Motor neuron (in vitro differentiated cells): ENCODE measurements at regions not wholly inside any gene's neighbourhood (a gene's known extent, or its start where the extent isn't known, plus 50 kb on each side); places are given as distances from the start of the nearest gene placed in this dataset.
A peak's percentile ranks its signal among the peaks of the same experiment; 100 is the strongest.

Source experiments
- ATAC-seq, 8 experiments: fragments of 200-7000 bp; cut with Tn5 transposase; replicated peaks in 6 of 8; 2 replicates each; pipeline ENCODE4 v1.8.0; 2021; ENCODE audit warnings: mild to moderate bottlenecking in 8 of 8, moderate library complexity in 8 of 8
- H3K27ac ChIP-seq, 2 donors: fragments of 250-450 bp; sonication (Bioruptor Pico); 2 replicates each; pipeline ENCODE4 v1.9.0; 2021; ENCODE audit warnings: antibody characterized with exemption in 2 of 2, mild to moderate bottlenecking in 2 of 2, moderate library complexity in 1 of 2
- H3K4me1 ChIP-seq, 2 donors: fragments of 250-450 bp; sonication (Bioruptor Pico); replicated peaks in 1 of 2; 2 replicates each; pipeline ENCODE4 v1.6.1; 2021; ENCODE audit warnings: antibody characterized with exemption in 2 of 2, mild to moderate bottlenecking in 2 of 2, moderate library complexity in 1 of 2
- H3K4me3 ChIP-seq, 5 donors: fragments of 250-450 bp; sonication (Bioruptor Pico); 2 replicates each; pipeline ENCODE4 v1.9.0; 2021; ENCODE audit warnings: antibody characterized with exemption in 5 of 5, mild to moderate bottlenecking in 5 of 5, moderate library complexity in 4 of 5
- WGBS, 10 experiments: fragments of 450-650 bp; shearing (Covaris generic); methylation state at CpG; one replicate each; pipeline ENCODE4 v1.0.0; 2022; 5-methylcytosine and 5-hydroxymethylcytosine counted together
- in situ Hi-C, 9 experiments: fragments of 400-800 bp; cut with MboI; loops; one replicate each; pipeline ENCODE4 v1.15.0; 2021; ENCODE audit warnings: low sequenced_read_pairs in 9 of 9, low pct_unique_long_range_greater_than_20kb in 2 of 9; ENCODE audit not compliant: unreplicated experiment in 9 of 9

DNA sequence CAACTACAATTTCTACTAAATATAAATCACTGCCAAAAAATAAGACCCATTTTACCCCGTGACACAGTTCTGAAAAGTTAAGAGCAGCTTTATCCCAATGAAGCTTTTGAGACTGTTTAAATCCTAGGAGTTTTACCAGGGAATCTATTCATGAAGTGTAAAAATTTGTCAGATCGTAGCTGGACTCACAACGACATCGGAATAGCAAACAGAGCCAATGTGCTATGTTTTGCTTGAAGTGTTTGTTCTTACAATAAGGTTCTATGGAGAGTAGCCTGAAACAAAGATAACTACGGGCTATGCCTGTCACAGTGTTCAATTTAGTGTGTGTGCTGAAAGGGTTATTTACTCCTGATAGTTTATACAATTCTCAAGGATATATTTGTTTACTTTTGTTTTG, 78.5 kb upstream of the L3MBTL4 start:
- peak in 1 of 8 experiments; percentile 54 for ATAC-seq
- in situ Hi-C loops: loop anchor here in 2 of 9 experiments (25.0 kb wide), 1 partner anchor 606 kb away; the partner anchor contains the start of gene TMEM200C (in 2 of the 2)

DNA sequence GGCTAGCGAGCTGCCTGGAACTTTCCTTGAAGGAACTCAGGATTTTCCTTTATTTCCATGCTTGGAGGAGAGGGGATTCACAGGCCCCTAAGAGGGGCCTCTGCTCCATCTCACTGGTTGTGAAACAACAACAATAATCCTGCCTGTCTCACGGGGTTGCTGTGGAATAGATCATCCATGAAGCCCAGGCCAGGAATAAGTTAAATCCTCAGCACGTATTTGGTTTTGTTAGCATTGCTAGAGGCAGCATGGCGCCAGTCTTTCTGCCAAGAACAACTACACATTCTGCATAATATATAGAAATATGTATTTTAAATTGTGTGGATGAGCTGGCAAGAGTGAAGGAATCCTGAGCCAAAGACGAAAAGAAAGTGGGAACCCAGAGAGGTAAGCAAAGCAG, 80.8 kb upstream of the L3MBTL4 start:
- Histone ChIP-seq H3K4me1 (no peaks in the 10 kb centered on the region), H3K4me3 (no peak overlapping the region), H3K27ac (no peak overlapping the region)
- in situ Hi-C loops: loop anchor here in 2 of 9 experiments (25.0 kb wide), 1 partner anchor 608 kb away; the partner anchor contains the start of gene TMEM200C (in 2 of the 2)
- ATAC-seq: peak in 1 of 8 experiments; percentile 88
- WGBS, 10 experiments: 8 to 90% (median 81%) methylated on average over 1 to 4 of the region's 5 CpGs; no CpG with 5 or more reads in 3 of the 10 experiments

More for the DNA sequence above, 78.5 kb upstream of the L3MBTL4 start:
- Histone ChIP-seq H3K4me1 (no peaks in the 10 kb centered on the region), H3K27ac (no peak overlapping the region), H3K4me3 (no peak overlapping the region)
- 15 to 96% (median 83%) methylated on average over 1 to 5 of the region's 5 CpGs for WGBS, 10 experiments

DNA sequence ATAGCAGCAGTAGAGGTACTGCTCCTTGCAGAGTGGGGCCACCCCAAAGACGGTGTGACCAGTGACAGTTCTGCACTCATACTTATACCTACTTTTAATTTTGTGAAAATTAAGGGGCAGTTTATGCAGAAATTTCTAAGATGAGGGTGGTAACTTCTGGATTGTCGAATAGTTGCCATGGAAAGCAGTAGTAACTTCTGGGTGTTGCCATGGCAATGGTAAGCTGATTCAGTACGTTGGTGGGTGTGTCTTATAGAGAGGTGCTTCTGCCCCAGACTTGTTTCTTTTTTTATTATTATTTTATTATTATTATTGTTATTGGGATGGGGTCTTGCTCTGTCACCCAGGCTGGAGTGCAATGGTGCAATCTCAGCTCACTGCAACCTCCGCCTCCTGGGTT, 82.8 kb upstream of the L3MBTL4 start:
- Histone ChIP-seq H3K27ac (no peak overlapping the region), H3K4me1 (no peaks in the 10 kb centered on the region), H3K4me3 (no peak overlapping the region)
- in situ Hi-C loops: loop anchor here in 2 of 9 experiments (25.0 kb wide), 1 partner anchor 610 kb away; the partner anchor contains the start of gene TMEM200C (in 2 of the 2)
- peak in 2 of 8 experiments; percentile 40 to 51 for ATAC-seq
- 27 to 80% (median 55%) methylated on average over 1 to 4 of the region's 4 CpGs; no CpG with 5 or more reads in 3 of the 10 experiments for WGBS, 10 experiments

DNA sequence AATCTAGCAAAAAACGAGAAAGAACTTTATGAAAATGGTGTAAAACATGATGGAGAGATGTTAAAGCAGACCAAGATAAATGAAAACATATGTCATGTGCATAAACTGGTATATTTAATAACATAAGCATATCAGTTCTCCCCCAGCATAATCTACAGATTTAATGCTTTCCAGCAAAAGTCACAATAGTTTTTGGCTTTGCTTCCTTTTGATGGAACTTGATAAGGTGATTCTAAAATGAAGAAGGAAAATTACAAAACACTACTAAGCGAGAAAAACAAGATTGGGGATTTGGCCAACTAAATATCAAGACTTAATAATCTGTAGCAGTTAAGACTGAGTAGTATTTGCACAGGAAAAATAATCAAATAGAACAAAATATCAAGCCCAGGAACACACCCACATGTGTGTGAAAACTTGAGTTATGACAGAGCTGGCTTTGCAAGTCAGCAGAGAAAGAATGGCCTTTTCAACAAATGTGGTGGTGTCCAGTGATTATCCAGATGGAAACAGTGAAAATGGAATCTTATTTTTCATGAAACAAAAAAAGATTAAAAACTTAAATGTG, 83.7 kb upstream of the L3MBTL4 start:
- H3K4me3 ChIP-seq: no peak overlapping the region
- in situ Hi-C loops: loop anchor here in 2 of 9 experiments (25.0 kb wide), 1 partner anchor 611 kb away; the partner anchor contains the start of gene TMEM200C (in 2 of the 2)

DNA sequence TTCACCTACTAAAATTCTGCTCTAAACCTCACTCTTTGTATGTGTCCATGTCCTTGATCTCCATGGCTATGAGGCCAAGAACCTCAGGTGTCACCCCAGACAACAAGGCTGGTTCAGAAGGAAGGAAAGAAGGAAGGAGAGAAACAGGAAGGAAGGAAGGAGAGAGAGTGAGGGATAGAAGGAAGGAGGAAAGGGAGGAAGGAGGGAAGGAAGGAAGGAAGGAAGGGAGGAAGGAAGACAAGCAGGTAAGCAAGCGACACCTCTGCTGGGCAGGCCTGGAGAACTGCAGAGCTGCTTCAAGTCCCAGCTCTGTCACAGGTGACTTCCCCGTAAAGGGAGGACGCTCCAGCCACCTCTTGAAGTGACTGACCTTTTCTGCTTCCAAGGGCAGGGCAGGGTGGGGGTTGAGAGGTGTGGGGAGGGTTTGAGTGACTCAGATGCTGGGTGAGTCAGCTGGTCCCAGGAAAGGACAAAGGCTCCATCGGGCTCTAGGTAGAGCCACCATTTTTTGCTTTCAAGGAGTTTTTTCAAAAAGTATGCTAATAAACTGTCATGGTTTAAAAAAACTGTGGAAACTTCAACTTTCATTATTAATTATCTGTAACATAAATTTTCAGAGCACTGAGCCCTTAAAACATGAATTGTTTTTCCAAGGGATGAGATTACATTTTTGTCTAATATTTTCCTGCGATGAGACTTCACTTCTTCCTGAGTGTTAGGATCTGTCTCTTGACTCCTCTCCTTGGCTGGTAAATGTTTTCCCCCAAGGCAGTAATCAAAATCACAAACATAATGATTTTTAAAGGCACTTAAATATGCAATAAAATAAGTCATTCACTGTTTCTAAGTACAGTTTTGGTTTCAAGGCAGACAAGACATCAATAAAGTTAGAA, 90.1 kb upstream of the L3MBTL4 start:
- 60 to 100% (median 79%) methylated on average over 1 to 2 of the region's 5 CpGs; no CpG with 5 or more reads in 2 of the 10 experiments for WGBS, 10 experiments
- H3K4me3 ChIP-seq: no peak overlapping the region

More for the DNA sequence above, 83.7 kb upstream of the L3MBTL4 start:
- no peak for ATAC-seq
- 0 to 83% (median 74%) methylated on average over 1 to 2 of the region's 2 CpGs for WGBS, 10 experiments
- Histone ChIP-seq H3K27ac (no peak overlapping the region), H3K4me1 (no peaks in the 10 kb centered on the region)

DNA sequence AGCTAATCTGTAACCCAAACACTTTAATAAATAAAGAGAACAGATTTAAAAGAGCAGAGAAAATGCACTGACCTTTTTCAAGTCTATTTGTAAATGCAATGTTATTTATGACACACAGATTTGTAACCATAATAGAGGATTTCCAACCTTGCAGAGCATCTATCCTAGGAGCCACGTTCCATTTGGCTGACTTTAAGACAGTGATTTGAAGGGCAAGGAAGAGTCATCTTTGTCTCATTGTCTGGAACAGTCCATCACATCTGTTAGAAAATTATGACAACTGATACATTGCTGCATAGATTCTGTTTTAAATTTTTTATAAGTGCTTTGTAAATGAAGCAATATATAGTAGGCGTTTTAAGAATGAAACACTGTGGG, 90.8 kb upstream of the L3MBTL4 start:
- no peaks in the 10 kb centered on the region for H3K4me1 ChIP-seq
- in situ Hi-C loops: loop anchor here in 1 of 9 experiments (25.0 kb wide), 1 partner anchor 618 kb away; the partner anchor contains the start of gene TMEM200C
- WGBS, 10 experiments: 5 to 89% (median 64%) methylated on average over 1 to 2 of the region's 2 CpGs
- no peak overlapping the region for H3K4me3 ChIP-seq
- H3K27ac ChIP-seq: no peak overlapping the region
- ATAC-seq: no peak

More for the DNA sequence above, 90.1 kb upstream of the L3MBTL4 start:
- in situ Hi-C loops: loop anchor here in 1 of 9 experiments (25.0 kb wide), 1 partner anchor 618 kb away; the partner anchor contains the start of gene TMEM200C
- Histone ChIP-seq H3K4me1 (no peaks in the 10 kb centered on the region), H3K27ac (no peak overlapping the region)
- no peak for ATAC-seq

DNA sequence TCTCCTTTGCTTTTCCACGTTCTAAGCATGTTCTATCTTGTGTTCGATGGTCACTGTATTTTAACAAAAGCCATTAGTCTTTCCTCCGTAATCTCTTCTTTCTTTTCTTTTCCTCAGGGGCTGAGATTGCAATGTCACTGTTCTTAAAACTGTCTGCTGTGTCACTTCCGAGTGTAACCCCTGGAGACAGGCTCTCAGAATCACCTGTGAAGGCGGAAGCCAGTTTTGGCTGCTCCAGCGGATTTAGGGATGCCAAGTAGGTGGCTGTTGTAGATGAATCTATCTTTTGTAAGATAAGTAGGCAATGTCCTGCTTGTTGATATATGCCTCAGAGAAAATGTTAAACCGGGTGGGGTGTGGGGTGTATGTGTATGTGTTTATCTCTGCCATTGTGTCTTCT, 94.7 kb upstream of the L3MBTL4 start:
- Histone ChIP-seq H3K4me1 (no peaks in the 10 kb centered on the region), H3K4me3 (no peak overlapping the region), H3K27ac (no peak overlapping the region)
- WGBS, 10 experiments: 41 to 90% (median 63%) methylated on average over 3 to 7 of the region's 7 CpGs
- peak in 2 of 8 experiments; percentile 46 to 73 for ATAC-seq
- in situ Hi-C loops: loop anchor here in 1 of 9 experiments (25.0 kb wide), 1 partner anchor 622 kb away; the partner anchor contains the start of gene TMEM200C

DNA sequence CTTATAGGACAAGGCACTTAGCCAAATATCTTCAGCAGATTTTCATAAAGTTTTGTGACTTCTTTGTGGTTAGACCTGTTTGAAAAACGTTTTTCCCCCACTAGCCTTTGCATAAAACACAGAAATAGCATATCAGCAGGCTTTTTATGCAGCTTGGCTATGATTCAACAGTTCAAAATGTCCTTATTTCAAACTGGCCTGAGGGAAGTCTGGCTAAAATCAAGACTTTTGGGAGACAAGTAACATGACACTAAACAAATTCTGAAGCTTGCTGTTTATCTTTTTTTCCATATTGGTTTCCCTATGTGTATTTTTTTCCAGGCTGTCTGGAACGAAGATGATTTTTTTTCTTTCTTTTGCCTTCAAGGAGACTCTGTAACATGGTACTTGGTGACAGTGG, 95.1 kb upstream of the L3MBTL4 start:
- in situ Hi-C loops: loop anchor here in 1 of 9 experiments (25.0 kb wide), 1 partner anchor 623 kb away; the partner anchor contains the start of gene TMEM200C
- WGBS, 10 experiments: 0 to 50% (median 0%) methylated on average over 1 to 2 of the region's 2 CpGs; no CpG with 5 or more reads in 1 of the 10 experiments
- ATAC-seq: peak in 3 of 8 experiments; percentile 32 to 89 (median 87)
- H3K27ac ChIP-seq: no peak overlapping the region
- no peaks in the 10 kb centered on the region for H3K4me1 ChIP-seq
- no peak overlapping the region for H3K4me3 ChIP-seq

DNA sequence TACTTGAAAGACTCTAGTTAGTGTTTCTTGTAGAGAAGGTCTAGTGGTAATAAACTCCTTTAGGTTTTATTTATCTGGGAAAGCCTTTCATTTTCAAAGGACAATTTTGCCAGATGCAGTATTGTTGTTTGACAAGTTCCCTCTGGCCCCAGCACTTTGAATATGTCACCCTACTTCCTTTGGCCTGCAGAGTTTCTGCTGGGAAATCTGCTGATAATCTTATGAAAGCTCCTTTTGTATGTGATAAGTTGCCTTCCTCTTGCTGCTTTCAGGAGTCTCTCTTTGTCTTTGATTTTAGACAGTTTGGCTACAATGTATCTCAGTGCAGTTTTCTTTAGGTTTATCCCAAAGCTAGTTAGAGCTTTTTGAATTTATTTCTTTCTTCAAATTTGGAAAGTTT, 106.2 kb upstream of the L3MBTL4 start:
- Histone ChIP-seq H3K4me1 (no peaks in the 10 kb centered on the region), H3K27ac (no peak overlapping the region), H3K4me3 (no peak overlapping the region)
- in situ Hi-C loops: loop anchor here in 1 of 9 experiments (25.0 kb wide), 1 partner anchor 634 kb away; the partner anchor contains the start of gene TMEM200C
- ATAC-seq: no peak

DNA sequence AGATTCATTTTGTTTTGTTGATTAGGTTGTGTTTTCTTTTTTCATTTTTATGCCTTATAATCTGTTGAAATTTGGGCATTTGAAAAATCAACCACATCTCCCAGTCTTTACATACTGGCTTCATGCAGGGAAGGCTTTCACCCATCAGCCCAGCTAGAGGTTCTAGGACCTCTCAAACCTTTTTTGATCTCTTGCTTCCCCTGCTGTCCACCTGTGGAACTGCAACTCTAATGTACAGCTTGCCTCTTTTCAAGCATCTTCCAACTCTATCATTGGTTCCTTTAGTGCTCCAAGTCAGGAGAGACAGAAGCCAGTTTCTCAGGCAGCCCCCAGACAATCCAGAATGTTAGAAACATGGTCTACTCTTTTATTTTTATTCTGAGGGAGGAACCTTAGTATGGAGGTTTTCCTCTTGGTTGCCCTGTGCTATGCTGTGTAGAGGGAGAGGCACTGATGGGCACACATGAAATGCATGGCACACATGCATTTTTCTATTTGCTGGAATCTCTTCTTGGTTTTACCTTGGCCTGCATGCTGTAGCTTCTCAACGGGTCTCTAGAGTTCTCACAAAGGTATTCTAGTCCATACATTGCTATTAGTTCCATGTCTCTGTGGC, 107.2 kb upstream of the L3MBTL4 start:
- Histone ChIP-seq H3K4me3 (no peak overlapping the region), H3K4me1 (no peaks in the 10 kb centered on the region), H3K27ac (no peak overlapping the region)
- ATAC-seq: peak in 3 of 8 experiments; percentile 45 to 69 (median 55)
- 0 to 100% (median 38%) methylated on average over 1 of the region's 1 CpG; no CpG with 5 or more reads in 2 of the 10 experiments for WGBS, 10 experiments
- in situ Hi-C loops: loop anchor here in 1 of 9 experiments (25.0 kb wide), 1 partner anchor 635 kb away; the partner anchor contains the start of gene TMEM200C

DNA sequence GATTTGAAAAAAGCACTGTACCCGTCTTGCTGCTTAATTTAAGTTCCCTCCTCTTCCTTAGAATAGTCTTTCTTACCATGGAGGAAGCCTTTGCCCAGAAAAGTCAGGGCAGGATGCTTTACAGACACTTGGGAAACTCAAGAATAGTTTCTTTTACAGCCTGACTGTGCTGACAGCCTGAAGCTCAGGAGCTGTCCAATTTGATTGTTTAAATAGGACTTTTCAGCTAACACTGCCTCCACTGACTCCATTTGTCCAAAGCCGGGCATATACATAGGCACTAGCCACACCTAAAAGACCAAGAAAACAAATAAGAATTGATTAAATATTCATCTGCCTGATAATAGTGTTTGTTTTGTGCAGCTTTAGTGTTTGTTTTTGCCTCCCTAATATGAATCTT, 110.9 kb upstream of the L3MBTL4 start:
- ATAC-seq: peak in 2 of 8 experiments; percentile 10 to 96
- WGBS, 10 experiments: 0 to 79% (median 33%) methylated on average over 1 to 2 of the region's 2 CpGs; no CpG with 5 or more reads in 3 of the 10 experiments
- no peaks in the 10 kb centered on the region for H3K4me1 ChIP-seq
- H3K4me3 ChIP-seq: no peak overlapping the region
- no peak overlapping the region for H3K27ac ChIP-seq
- in situ Hi-C loops: loop anchor here in 7 of 9 experiments (25.0 kb wide), 1 partner anchor 362 kb away; no protein-coding TSS in a partner anchor

DNA sequence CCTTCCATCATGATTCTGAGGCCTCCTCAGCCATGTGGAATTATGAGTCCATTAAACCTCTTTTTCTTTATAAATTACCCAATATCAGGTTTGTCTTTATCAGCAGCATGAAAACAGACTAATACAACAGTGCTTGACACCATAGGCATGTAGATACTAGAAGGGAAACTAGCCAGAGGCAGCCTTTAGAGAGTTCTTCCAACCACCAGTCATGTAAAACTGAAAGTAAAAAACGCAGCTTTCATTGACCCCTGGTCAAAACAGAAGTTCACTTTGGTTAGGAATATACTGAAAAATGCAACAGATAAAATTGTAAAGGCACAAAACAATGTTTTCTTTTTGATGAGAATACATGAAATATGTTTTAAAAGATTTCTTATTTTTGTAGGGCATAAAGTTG, 122.8 kb upstream of the L3MBTL4 start:
- Histone ChIP-seq H3K4me3 (no peak overlapping the region), H3K27ac (no peak overlapping the region), H3K4me1 (peaks cover 0 to 12% of the 10 kb centered on the region in 2 donors)
- in situ Hi-C loops: loop anchor here in 7 of 9 experiments (25.0 kb wide), 1 partner anchor 350 kb away; no protein-coding TSS in a partner anchor
- 0 to 80% (median 17%) methylated on average over 1 of the region's 1 CpG; no CpG with 5 or more reads in 3 of the 10 experiments for WGBS, 10 experiments
- no peak for ATAC-seq
